Mesendoderm (in vitro differentiated cells): ENCODE measurements at regions not wholly inside any gene's neighbourhood (a gene's known extent, or its start where the extent isn't known, plus 50 kb on each side); places are given as distances from the start of the nearest gene placed in this dataset.
"Not testable (repeated sequence)": the region's sequence is repeated elsewhere in the genome, so short reads cannot be mapped to it uniquely, and the experiment has no call there.

Experiments
- DNase-seq: peaks from one replicate; pipeline ENCODE4 v3.0.0; 2013
- H2AK5ac ChIP-seq: 2 replicates; pipeline ENCODE4 v1.6.1; 2013; ENCODE audit warnings: low read length, inconsistent platforms
- H2BK120ac ChIP-seq: 2 replicates; pipeline ENCODE4 v1.6.1; 2013; ENCODE audit warnings: low read depth, mild to moderate bottlenecking, low read length, moderate library complexity, mixed read lengths
- H2BK15ac ChIP-seq: replicated peaks from 2 replicates; pipeline ENCODE4 v1.6.1; 2013; ENCODE audit warnings: low read depth, mild to moderate bottlenecking, moderate library complexity
- H2BK5ac ChIP-seq: 2 replicates; pipeline ENCODE4 v1.6.1; 2013; ENCODE audit warnings: low read length, inconsistent platforms
- H3K18ac ChIP-seq: 2 replicates; pipeline ENCODE4 v1.6.1; 2013; ENCODE audit warnings: mild to moderate bottlenecking, low read length, mixed read lengths
- H3K23ac ChIP-seq: one replicate; pipeline ENCODE4 v1.6.1; 2013; ENCODE audit warnings: low read length
- H3K27ac ChIP-seq: 2 replicates; pipeline ENCODE4 v1.5.1; 2013; ENCODE audit warnings: low read depth, mild to moderate bottlenecking, inconsistent platforms, low read length, moderate library complexity
- H3K27me3 ChIP-seq: 2 replicates; pipeline ENCODE4 v1.6.1; 2013; ENCODE audit warnings: low read length, control low read depth, mild to moderate bottlenecking, inconsistent platforms; ENCODE audit not compliant: insufficient read depth, poor library complexity
- H3K36me3 ChIP-seq: 2 replicates; pipeline ENCODE4 v1.6.1; 2013; ENCODE audit warnings: low read length, inconsistent platforms; ENCODE audit not compliant: control insufficient read depth, insufficient read depth
- H3K4ac ChIP-seq: one replicate; pipeline ENCODE4 v1.6.1; 2013; ENCODE audit warnings: low read depth, mild to moderate bottlenecking, low read length, moderate library complexity
- H3K4me1 ChIP-seq: 2 replicates; pipeline ENCODE4 v1.6.1; 2013; ENCODE audit warnings: low read depth, low read length, inconsistent platforms; ENCODE audit not compliant: control insufficient read depth
- H3K4me2 ChIP-seq: 2 replicates; pipeline ENCODE4 v1.6.1; 2013; ENCODE audit warnings: low read length
- H3K4me3 ChIP-seq: 2 replicates; pipeline ENCODE4 v1.5.1; 2013; ENCODE audit warnings: mild to moderate bottlenecking, low read length
- H3K56ac ChIP-seq: one replicate; pipeline ENCODE4 v1.6.1; 2013; ENCODE audit warnings: low read length
- H3K79me1 ChIP-seq: 2 replicates; pipeline ENCODE4 v1.6.1; 2013; ENCODE audit warnings: low read length, inconsistent platforms
- H3K79me2 ChIP-seq: 2 replicates; pipeline ENCODE4 v1.6.1; 2013; ENCODE audit warnings: mild to moderate bottlenecking, low read length; ENCODE audit not compliant: control insufficient read depth, insufficient read depth
- H3K9ac ChIP-seq: 2 replicates; pipeline ENCODE4 v1.6.1; 2013; ENCODE audit warnings: low read length, inconsistent platforms
- H4K5ac ChIP-seq: one replicate; pipeline ENCODE4 v1.6.1; 2013; ENCODE audit warnings: low read length
- H4K8ac ChIP-seq: one replicate; pipeline ENCODE4 v1.6.1; 2013; ENCODE audit warnings: low read depth, mild to moderate bottlenecking, control low read depth, low read length, moderate library complexity
- WGBS: extraction: QIAGEN DNeasy Blood & Tissue Kit; methylation state at CpG from one replicate; pipeline ENCODE4 v1.1.7; 2013; ENCODE audit warnings: low lambda C conversion rate, missing lambda C conversion rate; ENCODE audit not compliant: insufficient coverage; ENCODE audit errors: extremely low coverage; 5-methylcytosine and 5-hydroxymethylcytosine counted together

- no peaks in the 10 kb centered on the region for H3K79me2 ChIP-seq
- no peak overlapping the region for H3K18ac ChIP-seq
- peak; percentile 90 for DNase-seq
- H3K9ac ChIP-seq: no peak overlapping the region
- H3K27me3 ChIP-seq: no peaks in the 10 kb centered on the region
- H3K27ac ChIP-seq: no peak overlapping the region
- H3K4me2 ChIP-seq: no peak overlapping the region
- H3K4ac ChIP-seq: no peak overlapping the region
- no peaks in the 10 kb centered on the region for H3K79me1 ChIP-seq
- H3K36me3 ChIP-seq: no peaks in the 10 kb centered on the region
- no peak overlapping the region for H4K8ac ChIP-seq
- no peak overlapping the region for H4K5ac ChIP-seq
- no peak overlapping the region for H2AK5ac ChIP-seq
- H3K4me1 ChIP-seq: no peaks in the 10 kb centered on the region
- no peak overlapping the region for H3K23ac ChIP-seq
- H3K4me3 ChIP-seq: no peak overlapping the region
- H2BK120ac ChIP-seq: no peak overlapping the region
- no peak overlapping the region for H2BK15ac ChIP-seq
- WGBS: no CpG with 5 or more reads among the region's 5 CpGs
- H2BK5ac ChIP-seq: no peak overlapping the region
- H3K56ac ChIP-seq: no peak overlapping the region
Measured at GRCh38 chr20:33933469-33933909, 60.2 kb upstream of the RALY start.

- H3K18ac ChIP-seq: no peak overlapping the region
- H2BK5ac ChIP-seq: no peak overlapping the region
- H3K36me3 ChIP-seq: no peaks in the 10 kb centered on the region
- H3K27me3 ChIP-seq: no peaks in the 10 kb centered on the region
- WGBS: no CpG with 5 or more reads among the region's 5 CpGs
- no peak overlapping the region for H4K5ac ChIP-seq
- H3K4ac ChIP-seq: no peak overlapping the region
- no peak for DNase-seq
- no peak overlapping the region for H4K8ac ChIP-seq
- no peak overlapping the region for H2BK120ac ChIP-seq
- no peaks in the 10 kb centered on the region for H3K79me2 ChIP-seq
- H3K4me1 ChIP-seq: no peaks in the 10 kb centered on the region
- H3K23ac ChIP-seq: no peak overlapping the region
- no peak overlapping the region for H3K56ac ChIP-seq
- H3K4me2 ChIP-seq: no peak overlapping the region
- H3K79me1 ChIP-seq: no peaks in the 10 kb centered on the region
- no peak overlapping the region for H2AK5ac ChIP-seq
- no peak overlapping the region for H3K4me3 ChIP-seq
- no peak overlapping the region for H3K9ac ChIP-seq
- H2BK15ac ChIP-seq: no peak overlapping the region
- no peak overlapping the region for H3K27ac ChIP-seq
Measured at GRCh38 chr20:33936656-33937055, 57.1 kb upstream of the RALY start.

GRCh38 chr20:33939031-33939430 is 54.7 kb upstream of the RALY start:
- no CpG with 5 or more reads among the region's 5 CpGs for WGBS
- not testable (repeated sequence) for H3K4me3 ChIP-seq, H2BK120ac ChIP-seq, H3K79me1 ChIP-seq, H3K9ac ChIP-seq, H3K56ac ChIP-seq, H4K8ac ChIP-seq, H3K4me1 ChIP-seq, H2BK15ac ChIP-seq, H2AK5ac ChIP-seq, H3K4me2 ChIP-seq, H2BK5ac ChIP-seq, H3K18ac ChIP-seq, H3K79me2 ChIP-seq, H3K27me3 ChIP-seq, H3K27ac ChIP-seq, H3K23ac ChIP-seq, H4K5ac ChIP-seq, DNase-seq, H3K4ac ChIP-seq, H3K36me3 ChIP-seq

- H2AK5ac ChIP-seq: no peak overlapping the region
- H4K8ac ChIP-seq: no peak overlapping the region
- no peaks in the 10 kb centered on the region for H3K79me1 ChIP-seq
- H2BK5ac ChIP-seq: no peak overlapping the region
- H3K18ac ChIP-seq: no peak overlapping the region
- H3K4me2 ChIP-seq: no peak overlapping the region
- no peaks in the 10 kb centered on the region for H3K79me2 ChIP-seq
- H2BK120ac ChIP-seq: no peak overlapping the region
- H3K56ac ChIP-seq: no peak overlapping the region
- no peak overlapping the region for H3K27ac ChIP-seq
- H4K5ac ChIP-seq: no peak overlapping the region
- no peaks in the 10 kb centered on the region for H3K36me3 ChIP-seq
- no peaks in the 10 kb centered on the region for H3K4me1 ChIP-seq
- no peak for DNase-seq
- no peak overlapping the region for H3K4me3 ChIP-seq
- H2BK15ac ChIP-seq: no peak overlapping the region
- no peak overlapping the region for H3K23ac ChIP-seq
- no peaks in the 10 kb centered on the region for H3K27me3 ChIP-seq
- WGBS: no CpG with 5 or more reads among the region's 3 CpGs
- H3K4ac ChIP-seq: no peak overlapping the region
- H3K9ac ChIP-seq: no peak overlapping the region
Measured at GRCh38 chr20:33940666-33941065, 53.0 kb upstream of the RALY start.
